Mucosa of rectum (tissue), 2 donors: ENCODE measurements at regions not wholly inside any gene's neighbourhood (a gene's known extent, or its start where the extent isn't known, plus 50 kb on each side); places are given as distances from the start of the nearest gene placed in this dataset.

Experiments
- H3K27ac ChIP-seq, 2 donors: one replicate each; pipeline ENCODE4 v1.7.0; 2013; ENCODE audit warnings: inconsistent platforms in 2 of 2, low read depth in 2 of 2, low read length in 2 of 2
- H3K27me3 ChIP-seq, 2 donors: one replicate each; pipeline ENCODE4 v1.7.0; 2013; ENCODE audit warnings: low read length in 2 of 2; ENCODE audit not compliant: control insufficient read depth in 2 of 2, insufficient read depth in 2 of 2
- H3K36me3 ChIP-seq, 2 donors: one replicate each; pipeline ENCODE4 v1.7.0; 2013; ENCODE audit warnings: low read length in 2 of 2; ENCODE audit not compliant: control insufficient read depth in 2 of 2, insufficient read depth in 2 of 2
- H3K4me1 ChIP-seq, 2 donors: one replicate each; pipeline ENCODE4 v1.7.0; 2013; ENCODE audit warnings: low read length in 2 of 2, mild to moderate bottlenecking in 1 of 2; ENCODE audit not compliant: control insufficient read depth in 2 of 2, insufficient read depth in 2 of 2
- H3K4me3 ChIP-seq, 2 donors: one replicate each; pipeline ENCODE4 v1.7.0; 2013; ENCODE audit warnings: low read length in 2 of 2
- H3K9ac ChIP-seq, 2 donors: one replicate each; pipeline ENCODE4 v1.7.0; 2013; ENCODE audit warnings: low read length in 2 of 2, low read depth in 1 of 2, mild to moderate bottlenecking in 1 of 2
- H3K9me3 ChIP-seq, 2 donors: one replicate each; pipeline ENCODE4 v1.7.0; 2013; ENCODE audit warnings: low read length in 2 of 2; ENCODE audit not compliant: control insufficient read depth in 2 of 2
- donor health status: healthy.
- donor health status: Normal muscosa, but diverticular disease.

DNA sequence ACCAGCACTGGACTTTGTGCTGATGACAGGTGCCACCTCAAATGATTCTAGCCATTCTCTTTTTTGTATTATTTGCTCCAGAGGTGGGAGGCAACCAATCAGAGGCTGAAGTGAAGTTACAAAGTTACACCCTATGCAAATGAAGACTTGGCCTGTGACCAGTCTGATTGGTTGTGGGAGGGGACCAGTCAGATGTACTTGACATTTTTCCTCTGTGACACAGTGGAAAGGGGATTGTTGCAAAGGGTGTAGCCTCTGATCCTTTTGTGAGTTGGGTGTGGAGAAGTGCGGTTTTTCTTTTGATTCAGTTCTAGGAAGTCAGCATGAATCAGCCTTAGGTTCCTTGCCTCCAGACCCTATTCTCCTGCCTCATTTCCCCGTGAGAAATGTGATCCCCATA, 244.0 kb downstream of the ARL6IP6 start:
- H3K27ac ChIP-seq: no peak overlapping the region

DNA sequence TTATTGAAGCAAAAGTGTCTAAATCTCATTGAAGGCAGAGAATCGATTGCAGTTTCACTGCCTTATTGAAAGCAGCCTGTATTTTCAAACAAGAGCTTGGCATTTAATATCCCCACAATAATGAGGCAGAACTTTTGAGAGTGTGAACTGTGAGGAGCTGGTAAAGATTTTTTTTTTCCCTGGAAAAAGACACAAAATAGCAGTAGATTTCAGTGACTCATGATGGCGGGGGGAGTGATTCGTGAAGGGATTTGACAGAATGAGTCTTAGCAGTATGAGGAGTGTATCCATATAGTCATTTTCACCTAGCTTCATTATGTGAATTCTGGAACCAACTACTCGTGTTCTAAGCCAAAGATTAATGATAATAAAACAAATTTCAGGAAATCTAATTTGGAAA, 242.9 kb downstream of the ARL6IP6 start:
- no peaks in the 10 kb centered on the region for H3K4me1 ChIP-seq
- H3K4me3 ChIP-seq: no peak overlapping the region
- no peak overlapping the region for H3K9ac ChIP-seq
- H3K9me3 ChIP-seq: no peaks in the 10 kb centered on the region
- no peak overlapping the region for H3K27ac ChIP-seq
- H3K36me3 ChIP-seq: no peaks in the 10 kb centered on the region
- H3K27me3 ChIP-seq: no peaks in the 10 kb centered on the region

More for the DNA sequence above, 244.0 kb downstream of the ARL6IP6 start:
- H3K27me3 ChIP-seq: no peaks in the 10 kb centered on the region
- H3K4me3 ChIP-seq: no peak overlapping the region
- no peaks in the 10 kb centered on the region for H3K9me3 ChIP-seq
- no peak overlapping the region for H3K9ac ChIP-seq
- no peaks in the 10 kb centered on the region for H3K36me3 ChIP-seq
- H3K4me1 ChIP-seq: no peaks in the 10 kb centered on the region

DNA sequence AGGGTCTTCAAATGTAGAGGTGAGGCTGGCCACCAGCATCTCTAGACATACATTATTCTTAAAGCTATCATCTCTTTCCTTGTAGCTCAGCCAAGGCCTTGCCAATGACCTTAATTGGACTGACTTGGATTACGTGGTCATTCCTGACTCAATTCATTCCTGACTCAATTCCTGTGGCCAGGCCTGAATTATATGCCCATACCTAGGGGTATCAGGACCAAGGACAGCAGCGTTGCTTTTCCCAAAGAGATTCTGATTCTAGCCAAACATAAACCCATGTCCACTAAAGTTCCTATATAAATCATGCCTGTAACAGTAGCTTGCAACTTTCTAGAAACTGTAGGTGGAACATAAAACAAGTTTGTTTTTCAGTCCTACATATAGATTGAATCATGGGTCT, 231.7 kb downstream of the ARL6IP6 start:
- Histone ChIP-seq H3K4me1 (no peaks in the 10 kb centered on the region), H3K27me3 (no peaks in the 10 kb centered on the region), H3K36me3 (no peaks in the 10 kb centered on the region), H3K9ac (no peak overlapping the region), H3K4me3 (no peak overlapping the region), H3K27ac (no peak overlapping the region), H3K9me3 (no peaks in the 10 kb centered on the region)

DNA sequence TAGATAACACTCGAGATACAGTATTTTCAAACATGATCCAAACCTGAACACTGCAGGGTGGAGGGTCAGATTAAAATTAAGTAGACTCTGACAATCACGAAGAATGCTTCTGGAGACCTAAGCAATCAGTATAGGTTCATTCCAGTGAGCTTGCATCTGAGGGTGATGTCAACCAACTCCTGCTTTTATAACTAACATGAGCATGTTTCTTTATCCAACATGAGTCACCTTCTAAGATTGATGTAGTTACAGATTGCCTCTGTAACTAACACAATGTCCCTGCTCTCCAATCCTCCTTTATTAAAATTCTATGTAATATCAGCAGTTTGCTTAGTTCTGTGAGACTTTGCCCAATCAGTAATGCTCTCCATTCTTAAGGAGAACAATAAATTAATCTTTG, 225.7 kb downstream of the ARL6IP6 start:
- no peak overlapping the region for H3K9ac ChIP-seq
- peaks cover 0 to 5% of the 10 kb centered on the region in 2 donors for H3K9me3 ChIP-seq

DNA sequence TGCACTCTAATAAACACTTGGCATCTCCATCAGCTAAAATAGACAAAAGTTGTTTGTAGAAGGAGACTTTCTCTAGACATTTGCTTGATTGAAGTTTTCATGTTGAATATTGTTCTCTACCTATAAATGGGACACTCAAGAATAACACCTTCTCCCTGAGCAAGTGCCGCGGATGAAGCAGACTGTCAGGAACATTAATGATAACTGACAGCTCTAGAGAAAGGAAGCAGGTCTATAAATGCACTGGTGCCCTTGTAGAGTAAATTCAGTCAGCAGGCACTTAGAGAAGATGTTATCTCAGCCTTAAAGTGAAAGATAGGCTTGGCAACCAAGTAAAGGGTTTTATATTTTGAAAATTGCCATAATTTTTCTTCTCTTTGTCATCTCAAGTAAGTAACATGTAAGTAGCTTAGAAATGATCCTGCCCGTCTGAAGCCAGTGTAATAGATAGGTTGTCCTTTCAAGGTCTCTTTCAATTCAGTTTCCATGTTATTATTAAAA, 224.6 kb downstream of the ARL6IP6 start:
- H3K36me3 ChIP-seq: no peaks in the 10 kb centered on the region
- no peak overlapping the region for H3K9ac ChIP-seq
- peaks cover 0 to 5% of the 10 kb centered on the region in 2 donors for H3K9me3 ChIP-seq
- H3K4me1 ChIP-seq: no peaks in the 10 kb centered on the region
- no peak overlapping the region for H3K27ac ChIP-seq
- no peaks in the 10 kb centered on the region for H3K27me3 ChIP-seq
- no peak overlapping the region for H3K4me3 ChIP-seq

More for the DNA sequence above, 225.7 kb downstream of the ARL6IP6 start:
- no peak overlapping the region for H3K4me3 ChIP-seq
- no peaks in the 10 kb centered on the region for H3K4me1 ChIP-seq
- no peak overlapping the region for H3K27ac ChIP-seq
- H3K27me3 ChIP-seq: no peaks in the 10 kb centered on the region
- no peaks in the 10 kb centered on the region for H3K36me3 ChIP-seq

DNA sequence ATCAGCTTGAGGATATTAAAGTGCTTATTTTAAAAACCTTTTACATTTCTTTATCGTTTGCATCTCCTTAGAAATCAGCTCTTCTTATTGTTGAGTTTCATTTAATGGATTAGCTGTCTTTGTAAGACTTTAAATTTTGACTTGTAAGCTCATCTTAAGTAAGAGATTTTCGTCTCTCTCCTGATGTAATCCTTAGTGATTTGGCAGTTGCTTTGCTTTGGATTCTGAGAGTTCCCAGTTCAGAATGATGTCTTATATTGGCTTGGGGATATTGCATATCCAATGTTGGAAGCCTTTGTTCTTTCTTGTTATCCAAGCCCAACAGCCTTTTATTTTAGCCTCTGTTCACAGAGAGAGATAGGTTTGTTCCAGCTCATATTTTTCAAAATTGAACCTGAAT, 212.1 kb downstream of the ARL6IP6 start:
- no peak overlapping the region for H3K4me3 ChIP-seq

DNA sequence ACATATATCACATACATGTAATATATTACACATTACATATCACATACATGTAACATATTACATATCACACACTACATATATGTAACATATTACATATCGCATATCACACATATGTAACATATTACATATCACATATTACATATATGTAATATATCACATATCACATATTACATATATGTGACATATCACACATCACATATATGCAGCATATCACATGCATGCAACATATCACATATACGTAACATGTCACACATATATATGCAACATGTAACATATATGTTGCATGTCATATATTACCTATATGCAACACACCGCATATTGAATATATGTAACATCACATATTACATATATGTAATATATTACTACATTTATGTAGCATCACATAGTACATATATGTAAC, 211.2 kb downstream of the ARL6IP6 start:
- Histone ChIP-seq H3K27me3 (no peaks in the 10 kb centered on the region), H3K27ac (no peak overlapping the region), H3K4me3 (no peak overlapping the region), H3K9ac (no peak overlapping the region), H3K9me3 (no peaks in the 10 kb centered on the region), H3K4me1 (no peaks in the 10 kb centered on the region), H3K36me3 (no peaks in the 10 kb centered on the region)

More for the DNA sequence above, 212.1 kb downstream of the ARL6IP6 start:
- Histone ChIP-seq H3K27me3 (no peaks in the 10 kb centered on the region), H3K9ac (no peak overlapping the region), H3K9me3 (no peaks in the 10 kb centered on the region), H3K4me1 (no peaks in the 10 kb centered on the region), H3K36me3 (no peaks in the 10 kb centered on the region), H3K27ac (no peak overlapping the region)

DNA sequence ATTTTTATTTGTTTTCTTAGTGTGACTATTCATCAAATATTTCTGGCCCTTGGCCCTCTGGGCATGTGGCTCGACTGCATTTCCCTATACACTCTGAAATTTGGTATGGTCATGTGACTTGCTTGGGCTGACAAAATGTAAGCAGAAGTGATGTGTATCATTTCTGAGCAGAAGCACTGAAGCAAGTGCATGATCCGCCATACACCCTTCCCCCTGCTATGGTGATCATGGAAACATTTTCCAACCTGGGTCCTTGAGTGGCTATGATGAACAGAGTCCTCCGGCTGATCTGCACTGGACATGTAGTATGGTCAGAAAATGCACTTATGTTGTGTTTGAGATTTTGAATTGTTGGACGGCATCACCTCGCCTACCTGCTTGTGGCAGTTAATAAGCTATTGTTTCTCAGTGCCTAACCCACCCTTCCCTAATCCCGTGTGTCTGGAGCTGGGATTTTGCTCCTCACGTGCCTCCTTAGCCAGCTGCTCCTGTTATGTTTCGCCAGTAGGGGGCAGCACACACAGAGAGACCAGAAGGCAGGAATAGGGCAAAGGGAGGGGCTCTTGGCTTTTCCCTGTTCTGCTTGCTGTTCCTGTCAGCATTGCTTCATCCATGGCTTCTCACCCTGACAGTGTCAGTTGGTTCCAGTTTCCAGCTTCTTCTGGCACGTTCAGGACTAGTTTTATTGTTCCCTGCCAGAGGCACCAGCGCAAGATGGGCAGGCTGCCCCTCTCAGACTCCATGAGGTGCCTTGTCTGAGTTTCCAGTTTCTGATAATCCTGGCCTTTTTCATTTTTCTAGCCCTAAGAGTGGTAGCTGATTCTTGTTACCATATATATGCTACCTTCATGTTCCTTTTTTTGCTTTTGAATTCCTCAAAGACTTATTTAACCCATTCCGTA, 207.4 kb downstream of the ARL6IP6 start:
- H3K9me3 ChIP-seq: no peaks in the 10 kb centered on the region
- no peaks in the 10 kb centered on the region for H3K27me3 ChIP-seq
- no peaks in the 10 kb centered on the region for H3K36me3 ChIP-seq
- H3K9ac ChIP-seq: no peak overlapping the region
- no peak overlapping the region for H3K4me3 ChIP-seq
- H3K4me1 ChIP-seq: no peaks in the 10 kb centered on the region
- H3K27ac ChIP-seq: no peak overlapping the region

DNA sequence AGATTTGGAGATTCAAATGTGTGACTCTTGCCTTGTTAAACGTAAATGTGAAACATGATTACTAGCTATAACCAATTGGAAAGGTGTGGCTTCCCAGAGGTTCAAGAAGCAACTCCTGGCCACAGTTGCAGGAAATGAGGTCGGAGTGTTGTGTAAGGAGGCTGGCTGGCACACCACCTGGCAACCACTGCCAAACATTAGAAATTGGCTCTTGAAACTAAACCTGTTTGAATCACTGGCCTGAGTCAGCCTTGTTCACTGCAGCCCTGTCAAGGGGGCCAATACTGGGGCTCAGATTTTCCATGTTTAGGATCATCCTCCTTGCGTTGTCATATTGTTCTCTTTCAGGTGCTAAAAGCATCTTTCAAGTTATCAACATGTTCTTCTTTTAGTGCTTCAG, 206.3 kb downstream of the ARL6IP6 start:
- H3K9ac ChIP-seq: no peak overlapping the region
- no peaks in the 10 kb centered on the region for H3K36me3 ChIP-seq
- no peak overlapping the region for H3K27ac ChIP-seq
- H3K9me3 ChIP-seq: no peaks in the 10 kb centered on the region
- no peaks in the 10 kb centered on the region for H3K27me3 ChIP-seq
- no peaks in the 10 kb centered on the region for H3K4me1 ChIP-seq
- H3K4me3 ChIP-seq: no peak overlapping the region

DNA sequence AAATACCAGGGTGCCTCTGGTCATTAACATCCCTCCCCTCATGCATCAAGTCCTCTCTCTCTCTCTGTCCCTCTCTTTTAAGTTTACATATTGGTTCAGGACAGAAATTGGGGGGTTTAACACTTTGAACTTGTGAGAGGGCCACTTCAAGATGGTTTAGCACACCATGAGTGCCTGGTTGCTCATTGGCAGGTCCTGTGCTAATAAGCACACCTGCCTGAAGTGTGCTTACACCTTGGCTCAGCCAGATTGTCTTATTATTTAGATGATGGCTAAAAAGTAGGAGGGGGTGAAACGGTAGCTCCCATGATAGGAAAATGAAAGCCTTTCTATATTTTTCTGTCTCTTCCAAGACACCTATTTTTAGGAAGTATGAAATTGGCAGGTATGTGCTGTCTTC, 205.8 kb downstream of the ARL6IP6 start:
- H3K9me3 ChIP-seq: no peaks in the 10 kb centered on the region
- H3K4me1 ChIP-seq: no peaks in the 10 kb centered on the region
- H3K36me3 ChIP-seq: no peaks in the 10 kb centered on the region
- H3K4me3 ChIP-seq: no peak overlapping the region
- H3K27ac ChIP-seq: no peak overlapping the region
- H3K27me3 ChIP-seq: no peaks in the 10 kb centered on the region
- no peak overlapping the region for H3K9ac ChIP-seq
